Keratinocyte (primary cell): ENCODE measurements at regions not wholly inside any gene's neighbourhood (a gene's known extent, or its start where the extent isn't known, plus 50 kb on each side); places are given as distances from the start of the nearest gene placed in this dataset.

Source experiments
- DNase-seq: peaks from one replicate; pipeline ENCODE4 v3.0.0-alpha.2; 2011; ENCODE audit warnings: low read depth, missing footprints, low spot score
- FAIRE-seq: peaks from 2 replicates; lab custom pipeline; 2011; peaks lifted over from hg19 to GRCh38; lab: Jason Lieb, UNC
- H2AFZ ChIP-seq: 2 replicates; pipeline ENCODE4 v1.6.0; 2012; ENCODE audit warnings: low read length, control low read depth, inconsistent platforms; ENCODE audit not compliant: control insufficient read depth
- H3K27ac ChIP-seq: 2 replicates; pipeline ENCODE4 v1.5.1; 2011; ENCODE audit warnings: low read length; ENCODE audit not compliant: control insufficient read depth, insufficient read depth
- H3K27me3 ChIP-seq: 3 replicates; pipeline ENCODE4 v1.6.0; 2011; ENCODE audit warnings: low read length; ENCODE audit not compliant: control insufficient read depth, insufficient read depth; ENCODE audit errors: extremely low read depth
- H3K36me3 ChIP-seq, 2 experiments: 2 replicates in 1 of 2; 3 replicates in 1 of 2; pipeline ENCODE4 v1.5.1; 2011; ENCODE audit warnings: low read length in 2 of 2, mild to moderate bottlenecking in 1 of 2; ENCODE audit not compliant: control insufficient read depth in 2 of 2, insufficient read depth in 2 of 2; ENCODE audit errors: extremely low read depth in 1 of 2
- H3K4me1 ChIP-seq: 3 replicates; pipeline ENCODE4 v1.5.1; 2011; ENCODE audit warnings: low read length; ENCODE audit not compliant: control insufficient read depth, insufficient read depth; ENCODE audit errors: extremely low read depth
- H3K4me2 ChIP-seq: 3 replicates; pipeline ENCODE4 v1.6.0; 2011; ENCODE audit warnings: low read depth, low read length; ENCODE audit not compliant: control insufficient read depth, insufficient read depth; ENCODE audit errors: extremely low read depth
- H3K4me3 ChIP-seq, 3 experiments: fragments of 200-600 bp in 1 of 3; sonication (generic) in 1 of 3; 2 replicates in 2 of 3; 3 replicates in 1 of 3; pipeline ENCODE4 v1.5.1; 2011 to 2016; ENCODE audit warnings: low read length in 3 of 3, mild to moderate bottlenecking in 3 of 3, control low read depth in 2 of 3, inconsistent platforms in 1 of 3, low read depth in 1 of 3, mixed read lengths in 1 of 3, mixed run types in 1 of 3, moderate library complexity in 1 of 3; ENCODE audit not compliant: control insufficient read depth in 2 of 3, insufficient read depth in 2 of 3; ENCODE audit errors: extremely low read depth in 1 of 3
- H3K79me2 ChIP-seq: 2 replicates; pipeline ENCODE4 v1.6.0; 2012; ENCODE audit warnings: low read length; ENCODE audit not compliant: control insufficient read depth, insufficient read depth
- H3K9ac ChIP-seq: 3 replicates; pipeline ENCODE4 v1.6.0; 2011; ENCODE audit warnings: low read length; ENCODE audit not compliant: control insufficient read depth, insufficient read depth; ENCODE audit errors: extremely low read depth
- H3K9me1 ChIP-seq: 3 replicates; pipeline ENCODE4 v1.6.0; 2011; ENCODE audit warnings: low read length; ENCODE audit not compliant: control insufficient read depth, insufficient read depth; ENCODE audit errors: extremely low read depth
- H3K9me3 ChIP-seq: 2 replicates; pipeline ENCODE4 v1.5.1; 2012; ENCODE audit warnings: low read depth, low read length; ENCODE audit not compliant: control insufficient read depth
- H4K20me1 ChIP-seq: 3 replicates; pipeline ENCODE4 v1.6.0; 2011; ENCODE audit warnings: low read length; ENCODE audit not compliant: control insufficient read depth, insufficient read depth; ENCODE audit errors: extremely low read depth
- CTCF ChIP-seq, 3 experiments: IDR thresholded peaks in 1 of 3; conservative IDR thresholded peaks in 1 of 3; optimal IDR thresholded peaks in 1 of 3; 2 replicates in 2 of 3; 3 replicates in 1 of 3; pipeline versions ENCODE3 to v1.5.1; 2011; ENCODE audit warnings: low read length in 3 of 3, mild to moderate bottlenecking in 3 of 3, moderate library complexity in 2 of 3, control low read depth in 1 of 3, inconsistent platforms in 1 of 3; ENCODE audit not compliant: insufficient read depth in 2 of 3; ENCODE audit errors: extremely low read depth in 1 of 3
- EZH2 ChIP-seq: IDR thresholded peaks from one replicate; pipeline ENCODE4 v1.6.1; 2012; ENCODE audit warnings: inconsistent platforms, mild to moderate bottlenecking, low read length, moderate library complexity
- dilution Hi-C: fragments of 300-500 bp; cut with MboI; formaldehyde crosslinking; loops from one replicate; pipeline ENCODE4 v1.7.0; 2020; ENCODE audit warnings: low sequenced_read_pairs; ENCODE audit not compliant: extremely low pct_ligation_motif_present

DNA sequence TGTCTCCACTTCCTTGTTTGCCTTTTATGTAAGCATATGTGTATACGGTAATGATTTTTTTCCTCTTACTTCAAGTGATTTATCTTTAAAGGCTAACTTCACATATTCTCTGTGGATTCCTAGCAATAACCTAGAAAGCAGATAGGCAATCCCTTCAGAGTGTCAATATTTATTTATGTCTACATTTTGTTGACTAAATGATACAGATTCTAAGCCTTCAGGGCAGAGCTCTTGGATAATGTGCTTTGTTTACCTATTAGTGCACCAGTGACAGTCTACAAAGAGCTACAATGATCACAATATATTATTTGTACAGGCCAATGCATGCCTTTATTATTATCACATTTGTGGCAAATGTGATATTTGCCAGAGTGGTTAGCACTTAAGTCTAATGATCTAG, 406.2 kb downstream of the EFNB2 start:
- dilution Hi-C loops: no loop called here

GRCh38 chr13:106122234-106122633, 413.2 kb downstream of the EFNB2 start:
- no peaks in the 10 kb centered on the region for H3K36me3 ChIP-seq
- H3K9me3 ChIP-seq: no peaks in the 10 kb centered on the region
- dilution Hi-C loops: no loop called here
- no peak overlapping the region for H2AFZ ChIP-seq
- no peaks in the 10 kb centered on the region for H3K9me1 ChIP-seq
- no peak for DNase-seq
- H3K27ac ChIP-seq: no peak overlapping the region
- no peak overlapping the region for H3K4me2 ChIP-seq
- no peak for TF ChIP-seq EZH2
- no peak for TF ChIP-seq CTCF (optimal IDR thresholded peaks at IDR 0.05 in 1 of 3, IDR thresholded peaks at IDR 0.05 in 1 of 3, conservative IDR thresholded peaks at IDR 0.05 in 1 of 3; ENCODE audit: extremely low read depth in 1 of 3, insufficient read depth in 2 of 3, low read length in 3 of 3)
- H3K9ac ChIP-seq: no peak overlapping the region
- peaks cover 25% of the 10 kb centered on the region for H3K4me1 ChIP-seq
- no peaks in the 10 kb centered on the region for H4K20me1 ChIP-seq
- no peaks in the 10 kb centered on the region for H3K27me3 ChIP-seq
- no peaks in the 10 kb centered on the region for H3K79me2 ChIP-seq
- FAIRE-seq: no peak
- no peak overlapping the region for H3K4me3 ChIP-seq

More for the DNA sequence above, 406.2 kb downstream of the EFNB2 start:
- Histone ChIP-seq H3K9me1 (no peaks in the 10 kb centered on the region), H3K4me2 (no peak overlapping the region), H3K27me3 (no peaks in the 10 kb centered on the region), H3K9me3 (no peaks in the 10 kb centered on the region), H3K36me3 (no peaks in the 10 kb centered on the region), H4K20me1 (no peaks in the 10 kb centered on the region), H3K4me1 (peaks cover 21% of the 10 kb centered on the region), H3K79me2 (no peaks in the 10 kb centered on the region), H3K27ac (no peak overlapping the region), H2AFZ (no peak overlapping the region), H3K4me3 (no peak overlapping the region), H3K9ac (no peak overlapping the region)
- FAIRE-seq (no peak), DNase-seq (no peak)
- no peak for TF ChIP-seq CTCF (optimal IDR thresholded peaks at IDR 0.05 in 1 of 3, IDR thresholded peaks at IDR 0.05 in 1 of 3, conservative IDR thresholded peaks at IDR 0.05 in 1 of 3; ENCODE audit: extremely low read depth in 1 of 3, insufficient read depth in 2 of 3, low read length in 3 of 3)
